VCaP (cell line): ENCODE measurements at regions not wholly inside any gene's neighbourhood (a gene's known extent, or its start where the extent isn't known, plus 50 kb on each side); places are given as distances from the start of the nearest gene placed in this dataset.

Experiments used
- H3K27ac ChIP-seq: fragments of 450-650 bp; 2 replicates; pipeline ENCODE4 v1.5.1; 2017
- CTCF ChIP-seq: fragments of 450-650 bp; conservative IDR thresholded peaks from 2 replicates; pipeline ENCODE4 v1.5.1; 2017; ENCODE audit warnings: mild to moderate bottlenecking, moderate library complexity

DNA sequence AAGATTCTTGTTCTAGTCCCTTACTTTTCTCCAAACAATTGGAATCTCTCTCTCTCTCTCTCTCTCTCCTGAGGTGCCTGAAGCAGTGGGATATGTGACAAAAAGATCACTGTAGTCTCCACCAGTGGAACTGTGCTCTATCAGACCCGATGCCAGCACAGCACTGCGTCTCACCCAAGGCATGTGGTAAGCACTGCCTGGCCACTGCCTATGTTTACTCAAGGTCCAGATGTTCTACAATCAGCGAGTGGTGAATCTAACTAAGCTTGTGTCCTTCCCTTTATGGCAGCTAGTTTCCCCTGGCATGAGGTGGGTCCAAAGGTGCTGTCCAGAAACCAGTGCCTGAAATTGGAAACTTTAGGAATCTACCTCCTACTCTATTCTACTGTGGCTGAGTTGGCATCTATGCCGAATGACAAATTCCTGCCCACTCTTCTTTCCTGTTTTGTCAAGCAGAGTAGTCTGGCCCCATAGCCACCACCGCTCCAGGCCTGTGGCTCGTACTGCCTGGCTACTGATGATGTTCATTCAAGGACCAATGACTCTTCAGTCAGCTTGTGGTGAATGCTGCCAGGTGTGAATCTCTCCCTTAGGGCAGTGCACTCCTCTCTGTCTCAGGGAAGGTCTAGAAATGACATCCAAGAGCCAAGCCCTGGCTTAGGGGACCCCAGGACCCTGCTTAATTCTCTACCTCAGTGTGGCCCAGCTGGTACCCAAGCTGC lies 416.5 kb downstream of the TEX13C start:
- no peak overlapping the region for H3K27ac ChIP-seq
- no peak for TF ChIP-seq CTCF

DNA sequence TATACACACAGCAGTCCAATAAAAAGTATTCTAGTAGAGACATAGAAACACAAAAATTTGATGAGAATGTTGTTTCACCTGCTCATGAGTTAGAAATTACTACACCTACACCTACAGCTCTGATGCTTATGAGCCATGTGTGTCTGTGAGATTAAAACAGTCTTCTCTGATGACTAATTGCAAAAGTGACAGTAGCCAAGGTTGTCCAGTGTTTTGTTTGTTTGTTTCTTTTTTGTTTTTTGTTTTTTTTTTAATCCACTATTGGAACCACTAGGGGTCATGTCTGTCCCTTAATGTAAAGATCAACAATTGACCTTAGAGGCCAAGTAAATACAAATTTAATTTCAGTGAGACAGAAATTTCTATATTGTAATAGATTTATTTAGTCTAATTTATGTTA lies 423.1 kb downstream of the TEX13C start:
- no peak for TF ChIP-seq CTCF
- H3K27ac ChIP-seq, result no peak overlapping the region

GRCh38 chrX:125744914-125745313 lies 421.2 kb downstream of the DCAF12L2 start:
- H3K27ac ChIP-seq, result no peak overlapping the region
- no peak for TF ChIP-seq CTCF

DNA sequence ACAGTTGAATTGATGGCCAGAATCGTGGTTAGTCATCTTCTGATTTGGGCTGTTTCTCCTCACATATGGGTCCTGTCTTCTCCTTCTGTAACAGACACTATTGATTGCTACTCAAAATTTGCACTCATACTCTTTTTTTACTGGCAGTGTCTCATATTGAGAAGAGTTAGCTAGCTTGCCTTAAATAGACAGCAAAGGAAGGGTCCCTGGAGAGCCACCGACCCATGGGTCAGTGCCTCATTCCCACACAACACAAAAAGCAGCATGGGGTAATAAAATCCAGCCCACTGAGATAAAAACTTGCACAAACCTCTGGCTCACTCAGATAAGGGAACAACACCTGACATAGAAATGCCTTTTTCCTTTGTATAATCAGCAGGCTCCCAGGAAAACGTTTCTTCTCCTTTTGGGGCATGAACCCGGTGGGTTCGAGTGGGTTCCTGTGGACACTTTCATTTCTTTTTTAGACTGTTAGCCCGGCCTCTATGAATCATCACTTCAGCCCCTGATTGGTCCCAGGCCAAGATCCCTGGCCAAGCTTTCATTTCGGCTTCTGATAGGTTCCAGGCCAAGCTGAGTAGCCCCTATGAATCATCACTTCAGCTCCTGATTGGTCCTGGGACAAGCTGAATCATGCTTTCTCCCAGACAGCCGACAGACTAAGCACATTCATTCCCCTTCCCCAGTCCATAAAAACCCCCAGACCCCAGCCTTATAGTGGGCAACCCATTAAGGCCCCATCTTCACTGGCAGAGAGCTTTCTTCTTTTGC lies 408.1 kb downstream of the DCAF12L2 start:
- no peak overlapping the region for H3K27ac ChIP-seq
- no peak for TF ChIP-seq CTCF

- no peak overlapping the region for H3K27ac ChIP-seq
- TF ChIP-seq CTCF, result no peak
These were observed 407.3 kb downstream of the DCAF12L2 start for GRCh38 chrX:125758819-125759218.

DNA sequence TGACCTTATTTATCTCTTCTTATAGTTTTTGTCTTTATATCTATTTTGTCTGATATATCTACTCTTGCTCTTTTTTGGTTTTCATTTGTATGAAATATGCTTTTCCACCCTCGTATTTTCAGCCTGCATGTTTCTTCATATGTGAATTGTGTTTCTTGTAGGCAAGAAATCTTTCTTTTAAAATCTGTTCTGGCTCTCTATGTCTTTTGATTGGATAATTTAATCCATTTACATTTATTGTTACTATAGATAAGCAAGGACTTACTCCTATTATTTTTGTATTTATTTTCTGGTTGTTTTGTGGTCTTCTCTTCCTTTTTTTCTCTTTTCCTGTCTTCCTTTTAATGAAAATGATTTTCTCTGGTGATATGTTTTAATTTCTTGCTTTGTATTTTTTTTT lies 403.1 kb downstream of the DCAF12L2 start:
- no peak for TF ChIP-seq CTCF
- no peak overlapping the region for H3K27ac ChIP-seq

DNA sequence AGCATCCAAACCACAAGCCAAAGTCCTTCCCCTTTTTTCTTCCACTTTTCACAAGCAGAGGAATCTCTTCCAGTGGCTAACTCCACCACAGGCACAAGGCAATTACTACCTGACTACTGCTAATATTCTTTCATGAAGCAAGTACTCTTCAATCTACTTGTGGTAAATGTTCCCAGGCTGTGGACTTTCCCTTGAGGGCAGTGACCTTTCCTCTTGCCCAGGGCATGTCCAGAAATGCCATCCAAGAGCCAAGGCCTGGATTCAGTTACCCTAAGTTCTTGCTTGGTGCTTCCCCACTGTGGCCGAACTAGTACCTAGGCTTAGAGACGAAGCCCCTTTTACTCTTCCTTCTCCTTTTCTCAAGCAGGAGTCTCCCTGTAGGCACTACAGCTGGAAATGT lies 400.7 kb downstream of the DCAF12L2 start:
- no peak for TF ChIP-seq CTCF
- H3K27ac ChIP-seq, result no peak overlapping the region
